Lower leg skin (tissue), 4 donors: ENCODE measurements at regions not wholly inside any gene's neighbourhood (a gene's known extent, or its start where the extent isn't known, plus 50 kb on each side); places are given as distances from the start of the nearest gene placed in this dataset.
"Not testable (repeated sequence)": the region's sequence is repeated elsewhere in the genome, so short reads cannot be mapped to it uniquely, and the experiment has no call there.

Experiments used
- DNase-seq, 2 donors: peaks; one replicate each; pipeline ENCODE4 v3.0.0-alpha.2; 2019; ENCODE audit warnings: low spot score in 2 of 2
- H3K4me3 ChIP-seq: fragments of 200-600 bp; sonication (generic); 2 replicates; pipeline ENCODE4 v1.5.1; 2017; ENCODE audit warnings: mild to moderate bottlenecking, low read depth; ENCODE audit not compliant: poor library complexity, severe bottlenecking
- CTCF ChIP-seq, 3 donors: fragments of 450-650 bp; IDR thresholded peaks; one replicate each; pipeline ENCODE4 v1.5.1; 2016; ENCODE audit warnings: antibody characterized with exemption in 3 of 3, mild to moderate bottlenecking in 3 of 3, moderate library complexity in 2 of 3
- POLR2A ChIP-seq, 2 donors: fragments of 450-650 bp; IDR thresholded peaks; one replicate each; pipeline ENCODE4 v1.6.1; 2016 to 2017; ENCODE audit warnings: antibody characterized with exemption in 2 of 2, mild to moderate bottlenecking in 1 of 2, moderate library complexity in 1 of 2
- WGBS, 2 donors: methylation state at CpG; one replicate each; pipeline ENCODE4 v1.1.5; 2018; 5-methylcytosine and 5-hydroxymethylcytosine counted together
- intact Hi-C: fragments of 100-400 bp; cut with DNase I; formaldehyde crosslinking; loops from one replicate; pipeline ENCODE4 v1.15.0; 2023; ENCODE audit warnings: low total_unique reads

- no peak for TF ChIP-seq POLR2A (IDR thresholded peaks at IDR 0.05)
- no peak for TF ChIP-seq CTCF (IDR thresholded peaks at IDR 0.05)
- intact Hi-C loops = no loop called here
- no peak overlapping the region for H3K4me3 ChIP-seq
- no peak for DNase-seq
- WGBS, 2 donors = 61 to 65% methylated on average over 3 of the region's 3 CpGs
Observed at GRCh38 chr12:92389466-92389865, 243.8 kb upstream of the BTG1 start.

- intact Hi-C loops = no loop called here
- DNase-seq = no peak
- WGBS, 2 donors = 81 to 88% methylated on average over 2 of the region's 2 CpGs
- TF ChIP-seq POLR2A (IDR thresholded peaks at IDR 0.05) = no peak
- no peak overlapping the region for H3K4me3 ChIP-seq
Observed at GRCh38 chr12:92385296-92385695, 239.7 kb upstream of the BTG1 start.

- no peak for TF ChIP-seq POLR2A (IDR thresholded peaks at IDR 0.05)
- no peak for TF ChIP-seq CTCF (IDR thresholded peaks at IDR 0.05)
- no peak overlapping the region for H3K4me3 ChIP-seq
- DNase-seq = no peak
- intact Hi-C loops = no loop called here
- WGBS, 2 donors = 75 to 87% methylated on average over 3 of the region's 3 CpGs
Observed at GRCh38 chr12:92384571-92384970, 238.9 kb upstream of the BTG1 start.

GRCh38 chr12:92382383-92382878 is 236.8 kb upstream of the BTG1 start:
- no peak for DNase-seq

GRCh38 chr12:92381856-92382255 is 236.2 kb upstream of the BTG1 start:
- H3K4me3 ChIP-seq = no peak overlapping the region
- DNase-seq = no peak
- intact Hi-C loops = no loop called here
- TF ChIP-seq POLR2A (IDR thresholded peaks at IDR 0.05) (no peak), CTCF (IDR thresholded peaks at IDR 0.05) (no peak)

More at GRCh38 chr12:92382383-92382878, 236.8 kb upstream of the BTG1 start:
- intact Hi-C loops = no loop called here
- H3K4me3 ChIP-seq = no peak overlapping the region
- TF ChIP-seq CTCF (IDR thresholded peaks at IDR 0.05) (no peak), POLR2A (IDR thresholded peaks at IDR 0.05) (no peak)
- 96 to 97% methylated on average over 3 of the region's 3 CpGs for WGBS, 2 donors

- WGBS, 2 donors = 83 to 87% methylated on average over 4 of the region's 4 CpGs
- no peak overlapping the region for H3K4me3 ChIP-seq
- intact Hi-C loops = no loop called here
- TF ChIP-seq POLR2A (IDR thresholded peaks at IDR 0.05) (no peak), CTCF (IDR thresholded peaks at IDR 0.05) (no peak)
- DNase-seq = no peak
Observed at GRCh38 chr12:92378682-92379479, 233.2 kb upstream of the BTG1 start.

- 96 to 100% methylated on average over 3 of the region's 3 CpGs for WGBS, 2 donors
- intact Hi-C loops, H3K4me3 ChIP-seq, DNase-seq: not testable (repeated sequence)
Observed at GRCh38 chr12:92375504-92375903, 229.9 kb upstream of the BTG1 start.
